Fibroblast of skin of right biceps (primary cell): ENCODE measurements at regions not wholly inside any gene's neighbourhood (a gene's known extent, or its start where the extent isn't known, plus 50 kb on each side); places are given as distances from the start of the nearest gene placed in this dataset.

Experiments
- DNase-seq: peaks from one replicate; pipeline ENCODE4 v3.0.0-alpha.2; 2013

DNA sequence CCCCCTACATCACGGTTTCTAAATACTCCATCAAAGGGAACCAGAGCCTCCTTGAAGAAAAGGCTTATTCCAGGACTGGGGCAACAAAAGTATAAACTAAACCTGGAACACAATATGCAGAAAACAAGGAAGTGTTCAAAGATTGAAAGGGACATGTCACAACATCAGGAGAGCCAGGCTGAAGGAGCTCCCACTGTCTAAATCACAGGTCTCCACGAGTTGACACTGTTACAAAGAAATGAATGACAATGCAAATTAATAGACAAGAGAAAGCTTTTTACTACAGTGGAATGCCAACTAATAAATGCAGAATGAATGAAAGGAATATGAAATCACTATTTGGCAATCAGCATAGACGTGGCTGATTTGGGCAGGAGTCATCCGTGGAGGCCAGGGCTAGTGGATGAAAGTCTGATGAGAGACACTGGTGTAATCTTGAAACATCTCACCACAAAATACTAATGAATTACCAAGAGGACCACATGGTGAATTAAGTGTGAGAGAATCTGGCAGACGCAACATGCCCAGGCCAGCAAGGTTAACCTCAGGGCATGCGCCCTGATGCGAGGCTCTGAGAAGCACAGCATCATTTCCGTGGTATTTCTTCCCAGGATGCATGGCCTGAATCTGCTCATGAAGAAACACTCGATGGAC is 123.8 kb upstream of the TJP1 start:
- peak; percentile 64 for DNase-seq

DNA sequence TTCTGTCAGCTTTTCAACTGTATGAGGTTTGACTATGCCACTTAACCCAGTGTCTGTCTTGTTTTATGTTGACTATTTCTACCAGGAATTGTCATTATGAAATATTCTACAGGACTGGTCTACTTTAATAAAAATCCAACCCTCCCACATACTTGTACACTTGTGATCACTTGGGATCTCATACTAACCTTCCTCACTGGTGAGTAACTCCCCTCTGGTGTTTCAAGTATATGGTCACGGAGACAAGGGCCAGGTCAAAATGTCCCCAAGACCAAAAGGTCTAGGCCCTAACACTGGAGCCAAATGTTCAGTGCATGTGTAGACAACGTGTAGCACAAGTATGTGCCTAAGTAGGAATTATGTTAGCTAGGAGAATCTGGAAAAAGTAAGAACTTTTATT is 122.7 kb upstream of the TJP1 start:
- no peak for DNase-seq

DNA sequence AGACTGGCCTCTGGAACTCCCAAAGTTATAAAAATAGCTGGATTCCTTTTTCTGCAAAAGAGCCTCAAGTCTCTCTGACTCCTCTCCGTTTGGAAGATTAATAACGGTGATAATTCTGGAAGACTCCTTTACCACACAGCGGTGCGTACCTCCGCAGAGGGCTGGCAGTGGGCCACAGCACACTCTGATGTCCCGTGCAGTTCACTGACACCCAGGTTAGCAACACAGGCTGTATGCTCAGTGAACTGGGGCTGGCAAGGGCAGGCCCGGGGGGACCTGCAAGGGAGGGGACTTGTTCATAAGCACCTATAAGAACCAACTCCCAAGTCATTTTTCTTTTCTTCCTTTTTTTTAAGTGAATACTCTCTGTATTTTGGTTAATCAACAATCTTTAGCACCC is 120.3 kb upstream of the TJP1 start:
- no peak for DNase-seq

DNA sequence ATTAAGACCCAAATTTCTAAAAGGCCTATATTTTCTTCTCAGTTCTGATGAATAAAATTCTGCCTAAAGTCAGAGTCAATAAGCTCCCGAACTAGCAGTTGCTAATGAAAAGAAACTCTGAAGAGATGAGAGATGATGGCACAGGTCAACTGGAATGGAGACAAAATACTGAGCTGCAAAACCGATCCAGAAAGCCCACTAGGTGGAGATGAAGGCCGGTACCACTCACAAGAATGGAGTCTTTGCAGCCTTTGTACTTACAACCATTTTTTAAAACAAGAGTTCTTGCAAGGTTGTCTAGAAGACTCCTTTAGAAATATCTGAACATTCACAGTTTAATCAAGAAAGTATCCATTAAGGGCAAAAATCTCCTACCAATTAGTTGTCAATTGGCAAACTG is 119.9 kb upstream of the TJP1 start:
- DNase-seq: no peak

DNA sequence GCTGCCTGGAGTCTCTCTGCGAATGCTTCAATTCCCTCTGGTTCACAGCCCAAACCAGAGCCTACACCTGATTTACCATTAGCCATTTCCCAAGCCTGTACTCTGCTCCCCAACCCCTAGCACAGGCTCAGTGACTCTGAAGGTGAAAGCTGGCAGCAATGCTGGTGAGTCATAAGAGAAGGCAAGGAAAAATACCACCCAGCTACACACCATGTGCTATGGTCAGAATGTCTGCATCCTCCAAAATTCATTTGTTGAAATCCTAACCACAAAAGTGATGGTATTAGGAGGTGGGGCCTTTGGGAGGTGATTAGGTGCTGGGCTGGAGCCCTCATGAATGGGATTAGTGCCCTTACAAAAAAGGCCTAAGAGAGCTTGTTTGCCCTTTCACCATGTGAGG is 117.1 kb upstream of the TJP1 start:
- peak; percentile 51 for DNase-seq

DNA sequence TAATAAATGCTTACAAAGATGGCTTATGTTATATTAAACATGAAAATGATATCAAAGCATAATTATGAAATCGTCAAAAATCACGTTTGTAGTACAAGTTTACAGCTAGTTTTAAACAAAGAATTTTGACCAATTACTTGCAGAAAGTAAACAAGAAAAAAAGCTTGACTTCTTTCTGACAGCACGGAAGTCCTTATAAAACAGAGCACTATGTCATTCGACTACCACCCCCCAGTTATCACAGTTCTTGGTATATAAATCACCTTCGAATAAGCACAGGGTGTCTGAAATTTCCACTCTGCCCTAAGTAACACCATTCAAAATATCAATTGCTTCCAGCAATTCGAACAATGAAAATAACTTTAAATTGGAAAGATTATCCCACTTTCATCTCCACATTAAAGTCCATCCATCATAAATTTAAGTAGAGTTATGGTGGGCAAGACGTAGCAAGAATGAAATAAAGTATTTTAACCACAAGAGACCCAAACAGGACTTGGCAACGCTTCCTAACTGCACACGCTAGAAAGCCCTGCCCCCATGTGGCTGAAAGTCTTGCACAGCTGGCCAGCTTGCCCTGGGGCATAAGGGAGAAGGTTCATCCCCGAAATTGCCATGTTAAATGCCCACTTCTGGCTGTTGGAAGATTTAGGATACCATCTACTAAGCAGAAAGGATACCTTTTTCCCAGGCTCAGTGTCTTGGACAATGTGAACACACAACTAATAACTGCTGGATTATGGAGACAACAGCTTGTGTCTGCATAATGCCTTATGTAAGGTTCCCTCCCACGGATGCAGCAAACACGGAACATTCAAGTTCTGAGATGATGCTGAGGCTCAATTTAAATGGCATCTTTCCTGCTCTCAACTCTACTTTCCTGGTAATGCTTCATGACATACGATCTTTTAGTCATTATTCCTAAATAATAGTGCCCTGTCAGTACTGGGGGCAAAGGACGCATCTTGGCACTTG is 116.4 kb upstream of the TJP1 start:
- DNase-seq: peak; percentile 22

DNA sequence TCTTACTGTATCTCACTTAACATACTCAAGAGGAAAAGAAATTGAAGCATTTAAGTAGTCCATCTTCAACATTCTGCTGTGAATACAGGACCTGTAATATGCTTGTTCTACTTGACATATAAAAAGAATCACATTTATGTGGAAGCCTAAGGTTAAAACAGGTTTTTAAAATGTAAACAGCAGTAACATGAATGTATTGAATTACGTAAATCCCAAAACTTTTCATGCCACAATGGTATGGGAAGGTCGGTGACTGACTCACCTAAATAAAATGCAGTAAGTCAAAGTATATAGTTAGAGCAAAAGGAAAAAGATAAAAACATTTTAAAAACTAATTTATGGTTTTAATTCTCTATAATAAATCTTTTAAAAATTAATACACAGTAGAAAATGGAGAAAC is 115.7 kb upstream of the TJP1 start:
- DNase-seq: peak; percentile 71

DNA sequence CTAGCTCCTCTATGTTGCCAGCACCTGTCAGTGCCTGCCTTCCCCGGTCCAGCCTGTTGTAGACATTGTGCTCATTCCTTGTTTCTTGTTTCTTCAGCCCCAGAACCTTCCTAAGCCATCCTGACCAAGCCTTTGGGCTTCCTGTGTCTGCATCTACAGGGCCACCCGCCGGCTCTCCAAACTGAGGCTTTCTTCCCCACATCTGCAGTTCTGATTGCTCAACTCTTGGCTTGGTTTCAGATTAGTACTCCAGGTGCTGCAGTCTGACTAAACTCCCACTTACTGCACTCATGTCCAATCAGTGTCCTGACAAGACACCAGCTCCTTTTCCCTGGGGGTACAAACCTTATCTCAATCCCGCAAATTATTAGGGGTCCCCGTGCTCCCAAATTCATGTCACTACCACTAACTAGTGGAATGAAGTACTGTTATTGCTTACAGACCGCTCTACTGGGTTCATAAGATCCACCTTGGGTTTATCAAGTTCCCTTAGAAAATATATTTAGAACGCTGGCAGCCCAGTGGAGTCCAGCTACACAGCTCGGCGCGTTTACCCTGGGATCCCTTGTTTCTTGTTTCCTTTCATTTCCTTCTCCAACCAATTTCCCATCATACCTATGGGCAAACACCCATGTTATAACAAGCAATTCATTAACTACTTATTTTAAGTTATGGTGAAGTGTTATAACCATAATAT is 114.2 kb upstream of the TJP1 start:
- DNase-seq: no peak

DNA sequence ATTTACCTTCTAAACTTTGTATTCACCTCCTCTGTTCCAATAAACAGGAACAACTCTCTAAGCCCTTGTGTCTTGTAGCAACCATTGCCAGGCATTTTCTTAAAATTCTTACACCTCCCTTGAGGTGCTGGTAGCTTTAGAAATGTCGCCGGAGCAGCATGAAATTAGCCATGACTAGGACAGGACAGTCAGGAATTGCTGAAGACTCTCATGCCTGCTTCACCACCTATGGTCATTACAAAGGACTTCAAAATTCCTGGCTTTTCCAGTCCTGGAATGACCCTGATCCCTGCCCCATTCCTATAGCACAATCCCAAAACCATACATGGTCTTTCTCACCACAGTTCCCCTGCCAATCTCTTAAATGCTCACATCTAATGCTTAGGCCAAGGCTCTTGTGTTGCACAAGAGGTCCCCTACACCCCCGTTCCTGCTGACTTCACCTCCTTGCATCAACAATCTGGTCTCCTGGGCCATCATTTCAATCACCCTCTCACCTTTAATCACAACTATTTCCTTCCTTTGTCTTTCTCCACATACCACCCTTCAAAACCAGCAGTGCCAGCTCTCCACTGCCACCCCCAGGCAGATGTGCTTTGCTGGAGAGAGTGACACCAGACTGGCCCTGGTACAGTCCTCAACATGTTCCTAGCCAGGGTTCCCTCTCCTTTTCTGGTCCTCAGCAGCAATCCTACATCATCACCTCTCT is 113.2 kb upstream of the TJP1 start:
- no peak for DNase-seq

DNA sequence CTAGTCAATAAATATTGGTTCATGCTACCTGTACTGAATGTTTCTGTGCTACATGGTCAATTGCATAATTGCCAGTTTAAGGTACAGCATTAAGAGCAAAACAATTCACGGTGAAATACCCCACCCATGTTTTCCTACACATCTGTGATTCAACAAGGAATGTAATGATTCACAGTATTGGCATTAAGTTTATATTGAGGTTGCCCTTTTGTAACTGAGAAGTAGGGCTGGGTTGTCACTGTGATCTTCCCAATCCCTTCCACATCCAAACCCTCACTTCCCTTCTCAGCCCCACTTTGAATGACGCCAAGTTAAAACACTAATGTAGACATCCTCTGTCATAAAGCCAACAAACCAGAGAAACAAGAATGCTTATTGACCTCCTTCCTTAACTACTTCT is 112.0 kb upstream of the TJP1 start:
- peak; percentile 68 for DNase-seq

DNA sequence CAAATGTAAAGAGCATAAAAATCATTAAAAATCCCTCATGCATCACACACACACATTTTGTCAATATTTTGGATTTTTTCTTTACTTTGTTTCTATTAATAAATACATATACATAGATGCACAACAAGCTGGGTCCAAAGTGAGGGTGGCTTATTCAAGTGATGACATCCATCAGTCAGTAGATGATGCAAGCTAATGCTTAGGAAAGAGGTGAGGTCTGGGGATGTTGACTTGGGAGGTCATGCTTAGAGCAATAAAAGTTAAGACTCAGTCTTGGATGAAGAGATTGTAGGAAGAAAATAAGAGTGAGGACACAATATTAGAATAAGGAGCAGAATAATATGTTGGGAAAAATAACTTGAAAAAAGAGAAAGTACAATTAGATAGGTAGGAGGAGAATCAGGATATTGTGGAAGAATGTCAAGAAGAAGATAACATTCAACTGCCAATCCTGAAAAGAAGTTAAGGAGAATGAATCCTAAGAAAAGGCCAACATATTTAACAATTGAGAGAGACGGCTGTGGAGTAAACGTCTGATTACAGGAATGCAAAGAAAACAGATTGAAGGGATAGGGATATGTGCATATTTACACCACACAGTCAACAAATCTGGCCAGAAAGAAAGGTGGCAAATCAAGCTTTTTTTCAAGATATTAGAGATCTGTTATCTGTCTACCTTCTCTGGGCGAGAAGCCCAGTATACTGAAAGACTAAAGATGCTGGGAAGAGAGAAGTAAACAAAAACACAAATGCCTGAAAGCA is 111.0 kb upstream of the TJP1 start:
- DNase-seq: no peak

DNA sequence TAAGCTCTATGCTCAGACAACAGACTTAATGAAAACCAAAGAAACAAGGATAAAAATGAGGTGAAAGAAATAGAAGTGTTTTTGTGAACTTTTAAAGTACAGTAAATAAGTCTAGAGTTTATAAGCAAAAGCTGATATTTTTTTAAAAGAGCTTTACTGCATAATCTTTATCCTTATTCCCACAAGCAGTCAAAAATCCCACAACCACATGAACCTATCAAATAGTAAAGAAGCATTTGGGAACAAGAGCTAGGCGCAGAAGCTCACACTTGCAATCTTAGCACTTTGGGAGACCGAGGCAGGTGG is 103.8 kb upstream of the TJP1 start:
- no peak for DNase-seq

DNA sequence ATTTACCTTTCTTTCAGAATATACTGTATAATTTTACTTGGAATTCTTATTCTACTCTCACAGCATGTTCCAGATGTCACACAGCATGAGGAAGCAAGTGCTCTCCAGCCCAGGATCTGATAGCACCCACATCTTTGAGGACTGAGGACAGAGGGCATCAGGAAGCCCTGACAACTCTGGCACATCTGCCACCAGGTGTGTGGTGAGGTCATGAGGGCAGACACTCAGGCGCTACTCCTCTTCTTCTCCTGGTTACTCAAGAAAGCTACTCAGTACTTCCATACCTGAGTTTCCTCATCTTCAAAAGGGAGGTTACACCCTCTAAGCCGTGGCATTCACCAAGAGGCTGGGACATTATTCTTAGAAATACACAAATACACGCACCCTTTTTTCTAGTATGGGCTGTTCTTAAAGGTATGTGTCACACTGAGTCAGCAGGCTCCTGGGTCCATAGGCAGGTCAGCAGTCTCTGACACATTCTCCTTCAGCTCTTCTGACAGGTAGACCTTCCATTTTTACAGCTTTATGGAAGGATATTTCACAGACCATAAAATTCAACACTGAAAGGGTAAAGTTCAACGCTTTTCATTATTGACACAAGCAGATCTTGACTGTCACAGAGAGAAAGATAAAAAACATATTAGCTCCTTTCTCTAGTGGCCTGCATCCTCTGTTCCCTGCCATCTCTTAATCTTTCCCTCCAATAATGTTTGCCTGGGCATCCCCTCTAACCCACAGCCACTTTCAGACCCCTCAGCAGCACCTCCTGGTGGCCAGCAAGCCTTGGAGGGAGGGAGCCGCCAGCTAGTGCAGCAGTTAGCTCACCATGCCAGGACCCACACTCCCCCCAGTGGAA is 103.2 kb upstream of the TJP1 start:
- peak; percentile 74 for DNase-seq

DNA sequence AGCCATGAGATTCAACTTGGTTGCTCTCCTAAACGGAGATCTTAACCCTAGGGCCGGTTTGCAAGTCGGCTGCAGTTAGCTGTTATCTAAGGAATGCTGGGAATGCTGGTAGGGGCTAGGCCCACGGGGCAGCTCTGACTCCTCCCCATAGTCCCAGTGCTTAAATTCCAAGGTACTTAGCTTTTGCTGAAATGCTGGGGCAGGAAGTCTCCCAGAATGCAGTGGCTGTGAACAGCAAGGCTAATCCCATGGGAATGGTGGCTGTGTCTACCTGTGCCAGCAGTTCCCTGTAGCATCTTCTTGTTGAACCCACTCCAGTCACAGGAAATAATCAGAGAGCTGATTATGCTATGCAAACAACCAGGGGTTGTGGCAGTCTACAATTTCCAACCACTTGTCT is 102.5 kb upstream of the TJP1 start:
- DNase-seq: peak; percentile 91

DNA sequence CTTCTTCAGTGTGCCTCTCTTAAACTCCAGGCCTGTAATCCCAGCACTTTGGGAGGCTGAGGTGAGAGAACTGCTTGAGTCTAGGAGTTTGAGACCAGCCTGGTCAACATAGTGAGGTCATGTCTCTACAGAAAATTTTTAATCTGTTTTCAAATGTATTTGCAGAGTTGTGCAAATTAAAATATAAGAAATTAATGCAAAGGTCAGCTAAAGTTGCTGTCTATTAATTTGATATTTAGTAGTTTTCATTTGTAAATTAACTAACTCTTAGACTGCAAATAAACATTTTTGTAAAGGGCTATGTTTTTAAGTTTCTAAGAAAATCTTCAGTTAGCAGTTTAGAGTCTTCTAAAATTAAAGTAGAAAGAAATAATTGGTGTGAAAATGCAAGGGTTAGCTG is 99.9 kb upstream of the TJP1 start:
- DNase-seq: no peak

DNA sequence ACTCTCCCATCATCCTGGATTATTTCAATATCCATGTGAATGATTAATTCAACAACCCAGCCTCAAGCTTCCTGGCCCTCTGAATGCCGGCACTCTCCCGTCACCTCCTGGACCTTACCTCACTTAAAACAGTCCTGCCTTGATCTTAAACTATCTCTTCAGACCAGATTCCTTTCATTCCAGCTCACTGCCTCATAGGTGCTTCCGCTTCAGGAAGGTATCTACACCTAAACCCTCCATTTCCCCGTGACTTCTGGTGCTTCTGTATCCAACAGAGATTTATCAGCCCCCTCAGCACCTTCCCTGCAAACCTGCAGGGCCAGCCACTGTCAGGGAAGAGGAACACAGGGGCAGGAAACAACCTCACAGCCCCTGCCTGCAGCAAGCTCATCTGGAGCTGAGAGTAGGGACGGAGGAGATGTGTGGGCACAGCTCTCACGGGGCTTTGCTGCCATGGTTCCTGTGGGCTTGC is 98.9 kb upstream of the TJP1 start:
- DNase-seq: no peak

DNA sequence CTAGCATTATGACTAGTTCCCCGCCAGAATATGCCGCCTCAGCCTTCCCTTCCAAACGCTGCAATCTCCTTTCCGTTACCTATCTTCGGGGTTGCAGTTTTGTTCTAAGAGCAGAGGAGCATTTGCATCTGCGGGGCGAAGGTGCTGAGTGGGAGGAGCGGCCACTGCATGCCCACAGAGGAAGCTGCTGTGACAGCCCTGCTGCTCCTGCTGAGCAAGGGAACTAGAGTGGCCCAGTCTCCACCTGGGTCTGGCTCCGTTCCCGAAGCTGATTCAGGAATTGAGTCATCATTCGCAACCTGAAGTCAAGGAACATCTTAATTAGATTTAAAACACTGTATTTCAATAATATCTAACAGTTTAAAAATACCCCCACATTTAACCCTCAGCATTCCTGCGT is 98.2 kb upstream of the TJP1 start:
- peak; percentile 28 for DNase-seq

DNA sequence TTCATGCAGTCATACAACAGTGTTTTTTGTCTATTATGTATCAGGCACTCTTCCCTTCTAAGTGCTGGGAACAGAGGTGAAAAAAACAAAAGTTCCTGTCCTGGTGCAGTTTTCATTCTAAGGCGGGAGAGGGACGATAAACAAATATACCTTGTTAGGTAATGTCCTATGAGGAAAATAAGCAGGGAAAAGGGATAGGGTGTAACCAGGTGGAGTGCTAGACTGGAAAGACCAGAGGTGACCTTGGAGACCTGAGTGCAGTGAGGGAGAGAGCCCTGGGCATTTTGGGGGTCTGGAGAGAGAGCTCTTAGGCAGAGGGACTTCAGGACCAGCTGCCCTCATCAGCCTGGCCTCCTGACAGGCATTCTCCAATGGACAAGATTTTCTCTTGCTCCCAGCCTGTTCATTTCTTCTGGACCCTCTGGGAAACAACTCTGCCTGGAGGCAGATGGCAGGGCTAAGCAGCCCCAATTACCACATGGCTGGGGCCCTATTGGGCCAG is 97.2 kb upstream of the TJP1 start:
- no peak for DNase-seq

DNA sequence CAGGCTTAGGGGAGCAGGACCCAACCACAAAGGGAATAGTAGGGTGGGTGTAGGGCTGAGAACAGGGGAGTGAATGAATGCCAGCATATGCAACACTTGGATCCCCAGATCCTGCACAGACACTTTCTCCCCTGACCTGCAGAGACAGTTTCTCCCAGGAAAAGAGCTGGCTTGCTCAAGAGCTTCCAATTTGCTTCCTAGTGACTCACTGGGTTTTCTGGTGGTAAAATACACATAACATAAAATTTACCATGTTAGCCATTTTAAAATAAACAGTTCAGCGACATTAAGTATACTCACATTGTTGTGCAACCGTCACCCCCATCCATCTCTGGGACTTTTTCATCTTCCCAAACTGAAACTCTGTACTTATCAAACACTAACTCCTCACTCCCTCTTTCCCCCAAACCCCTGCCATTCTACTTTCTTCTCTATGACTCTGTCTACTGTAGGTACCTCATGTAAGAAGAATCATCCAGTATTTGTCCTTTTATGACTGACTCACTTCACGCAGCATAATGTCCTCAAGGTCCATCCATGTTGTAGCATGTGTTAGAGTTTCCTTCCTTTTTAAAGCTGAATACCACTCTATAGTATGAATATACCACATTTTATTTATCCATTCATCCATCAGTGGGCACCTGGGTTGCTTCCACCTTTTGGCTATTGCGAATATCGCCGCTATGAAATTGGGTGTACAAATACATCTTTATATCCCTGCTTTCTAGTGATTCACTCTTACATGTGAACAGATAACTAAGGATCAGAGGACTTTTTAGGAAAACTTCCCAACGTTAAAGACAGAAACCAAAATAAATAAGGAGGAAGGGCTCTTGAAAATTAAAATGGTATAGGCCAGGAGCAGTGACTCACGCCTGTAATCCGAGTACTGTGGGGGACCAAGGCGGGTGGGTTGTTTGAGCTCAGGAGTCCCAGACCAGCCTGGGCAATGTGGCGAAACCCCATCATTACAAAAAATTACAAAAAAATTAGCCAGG is 95.6 kb upstream of the TJP1 start:
- DNase-seq: peak; percentile 39

DNA sequence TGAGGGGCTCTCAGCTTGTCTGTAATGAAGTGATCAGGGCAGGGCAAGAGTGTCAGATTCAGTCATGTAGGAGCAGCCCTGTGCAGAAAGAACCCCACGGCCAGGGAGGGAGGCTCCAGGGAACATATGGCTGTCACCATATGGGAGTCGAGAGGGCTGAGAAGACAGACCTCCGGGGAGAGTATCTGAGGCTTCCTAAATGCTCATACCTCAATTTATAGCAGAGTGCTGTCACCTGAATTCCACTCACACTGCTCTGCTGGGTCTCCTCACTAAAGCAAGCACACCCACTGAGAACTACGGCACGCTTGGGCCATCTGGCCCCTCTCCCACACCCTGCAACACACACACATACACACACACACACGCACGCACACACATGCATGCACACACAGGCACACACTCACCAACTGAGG is 92.3 kb upstream of the TJP1 start:
- DNase-seq: no peak
